Hepatocyte (in vitro differentiated cells): ENCODE measurements at regions not wholly inside any gene's neighbourhood (a gene's known extent, or its start where the extent isn't known, plus 50 kb on each side); places are given as distances from the start of the nearest gene placed in this dataset.

Source experiments
- CTCF ChIP-seq: fragments of 200-600 bp; sonication (generic); IDR thresholded peaks from 2 replicates; pipeline ENCODE4 v1.5.1; 2016; ENCODE audit warnings: antibody characterized with exemption, mild to moderate bottlenecking; ENCODE audit not compliant: poor library complexity
- EZH2 ChIP-seq: fragments of 200-600 bp; sonication (generic); IDR thresholded peaks from 2 replicates; pipeline ENCODE4 v1.6.1; 2016; ENCODE audit warnings: antibody characterized with exemption, mild to moderate bottlenecking, borderline replicate concordance

DNA sequence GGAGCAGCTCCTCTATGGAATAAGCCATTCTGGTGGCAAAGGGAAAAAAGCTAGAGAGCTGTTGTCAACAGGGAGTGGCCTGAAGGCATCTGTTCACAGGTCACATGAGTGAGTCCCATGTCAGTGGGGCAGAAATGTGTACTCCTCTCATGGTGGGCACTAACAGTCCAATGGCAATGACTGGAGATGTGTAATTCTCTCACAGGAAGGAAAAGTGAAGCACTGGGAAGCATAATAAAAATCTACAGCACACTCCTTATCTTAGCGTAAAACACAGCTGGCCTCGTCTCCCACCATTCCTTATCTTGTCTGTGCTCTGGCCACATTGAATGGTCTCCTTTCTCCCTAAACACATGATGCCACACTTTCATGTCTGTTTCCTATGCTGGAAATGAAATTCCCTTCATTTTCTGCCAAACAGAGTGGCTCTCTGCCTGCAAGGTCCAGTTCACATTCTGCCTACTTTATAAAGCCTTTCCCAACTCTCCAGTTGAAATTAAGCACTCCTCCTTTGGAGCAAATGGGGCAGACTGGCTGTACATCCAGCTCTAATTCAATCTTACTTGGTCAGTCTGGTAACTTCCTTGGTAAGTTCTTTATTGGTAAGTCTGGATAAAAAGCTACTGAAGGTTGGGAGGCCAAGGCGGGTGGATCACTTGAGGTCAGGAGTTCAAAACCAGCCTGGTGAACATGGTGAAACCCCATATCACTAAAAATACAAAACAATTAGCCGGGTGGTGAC lies 139.8 kb downstream of the RPL22L1 start:
- TF ChIP-seq CTCF (no peak), EZH2 (no peak)
